K562 (cell line): ENCODE measurements at regions not wholly inside any gene's neighbourhood (a gene's known extent, or its start where the extent isn't known, plus 50 kb on each side); places are given as distances from the start of the nearest gene placed in this dataset.

ENCODE experiments used
- CBX1 ChIP-seq: sonication (generic); IDR thresholded peaks from 2 replicates; pipeline ENCODE4 v1.6.1; 2016; ENCODE audit warnings: antibody characterized with exemption, low read depth, mild to moderate bottlenecking
- EP300 ChIP-seq: IDR thresholded peaks from 2 replicates; pipeline ENCODE4 v1.6.1; 2012; ENCODE audit warnings: low read length, improper control_type of control experiment
- SMC3 ChIP-seq: conservative IDR thresholded peaks from 2 replicates; pipeline ENCODE4 v1.6.1; 2011; ENCODE audit warnings: low read depth, low read length, improper control_type of control experiment; ENCODE audit not compliant: insufficient read depth
- TAF9B ChIP-seq: fragments of 450-650 bp; IDR thresholded peaks from 2 replicates; pipeline ENCODE4 v1.6.1; 2018; ENCODE audit warnings: mild to moderate bottlenecking; ENCODE audit not compliant: partially characterized antibody

GRCh38 chr2:188890755-188891154 lies 83.4 kb upstream of the COL3A1 start:
- TF ChIP-seq EP300 (no peak), CBX1 (no peak), TAF9B (no peak), SMC3 (no peak)
